Lung (tissue), 11 donors: ENCODE measurements at regions not wholly inside any gene's neighbourhood (a gene's known extent, or its start where the extent isn't known, plus 50 kb on each side); places are given as distances from the start of the nearest gene placed in this dataset.
"Not testable (repeated sequence)": the region's sequence is repeated elsewhere in the genome, so short reads cannot be mapped to it uniquely, and the experiment has no call there.

Experiments used
- ATAC-seq: fragments of 200-7000 bp; cut with Tn5 transposase; one replicate; pipeline ENCODE4 v1.9.1; 2020; ENCODE audit warnings: moderate number of reproducible peaks; ENCODE audit not compliant: insufficient read depth, low FRiP score
- DNase-seq, 3 donors: peaks; one replicate each; pipeline ENCODE4 v3.0.0-alpha.2; 2013 to 2017
- H3K27ac ChIP-seq, 2 donors: one replicate each; pipeline ENCODE4 v1.5.1; 2013; ENCODE audit warnings: mild to moderate bottlenecking in 2 of 2, moderate library complexity in 2 of 2, control low read depth in 1 of 2, inconsistent platforms in 1 of 2, low read depth in 1 of 2, low read length in 1 of 2
- H3K27me3 ChIP-seq, 3 donors: one replicate each; pipeline ENCODE4 v1.5.1; 2013; ENCODE audit warnings: low read length in 2 of 3; ENCODE audit not compliant: control insufficient read depth in 3 of 3, insufficient read depth in 3 of 3
- H3K36me3 ChIP-seq, 4 donors: one replicate each; pipeline ENCODE4 v1.5.1; 2013; ENCODE audit warnings: low read length in 4 of 4, mild to moderate bottlenecking in 1 of 4, moderate library complexity in 1 of 4; ENCODE audit not compliant: control insufficient read depth in 4 of 4, insufficient read depth in 4 of 4
- H3K4me1 ChIP-seq, 5 donors: one replicate each; pipeline ENCODE4 v1.5.1; 2013; ENCODE audit warnings: low read length in 5 of 5, mild to moderate bottlenecking in 2 of 5, moderate library complexity in 1 of 5; ENCODE audit not compliant: control insufficient read depth in 5 of 5, insufficient read depth in 5 of 5
- H3K4me3 ChIP-seq: one replicate; pipeline ENCODE4 v1.5.1; 2013; ENCODE audit warnings: mild to moderate bottlenecking, control low read depth, moderate library complexity
- H3K9ac ChIP-seq, 2 donors: one replicate each; pipeline ENCODE4 v1.5.1; 2013; ENCODE audit warnings: low read length in 2 of 2, control low read depth in 1 of 2; ENCODE audit not compliant: insufficient read depth in 1 of 2
- H3K9me3 ChIP-seq, 4 donors: one replicate each; pipeline ENCODE4 v1.5.1; 2013; ENCODE audit warnings: low read length in 3 of 4, mild to moderate bottlenecking in 1 of 4, moderate library complexity in 1 of 4; ENCODE audit not compliant: control insufficient read depth in 4 of 4, insufficient read depth in 3 of 4
- WGBS, 2 donors: extraction: QIAGEN DNeasy Blood & Tissue Kit; methylation state at CpG; one replicate each; pipeline ENCODE4 v1.1.7; 2013; 5-methylcytosine and 5-hydroxymethylcytosine counted together
- TF ChIP-seq, protein P1 (sequence below): IDR thresholded peaks from 2 replicates; pipeline ENCODE4 v1.5.1; 2012; ENCODE audit warnings: mild to moderate bottlenecking; ENCODE audit errors: control extremely low read depth, extremely low read depth
- donor health status: control.
- donor health status: control.
- donor health status: Bipolar disorder and iron deficiency.
- donor health status: healthy.
- donor health status: DM: yes; HTN: yes; CAD: no.

- Histone ChIP-seq H3K4me3 (no peak overlapping the region), H3K27me3 (no peaks in the 10 kb centered on the region), H3K4me1 (peaks cover 0 to 7% (median 2%) of the 10 kb centered on the region in 5 donors), H3K9me3 (peaks cover 0 to 2% (median 0%) of the 10 kb centered on the region in 4 donors), H3K9ac (no peak overlapping the region), H3K27ac (no peak overlapping the region), H3K36me3 (no peaks in the 10 kb centered on the region)
- TF ChIP-seq, protein P1, sequence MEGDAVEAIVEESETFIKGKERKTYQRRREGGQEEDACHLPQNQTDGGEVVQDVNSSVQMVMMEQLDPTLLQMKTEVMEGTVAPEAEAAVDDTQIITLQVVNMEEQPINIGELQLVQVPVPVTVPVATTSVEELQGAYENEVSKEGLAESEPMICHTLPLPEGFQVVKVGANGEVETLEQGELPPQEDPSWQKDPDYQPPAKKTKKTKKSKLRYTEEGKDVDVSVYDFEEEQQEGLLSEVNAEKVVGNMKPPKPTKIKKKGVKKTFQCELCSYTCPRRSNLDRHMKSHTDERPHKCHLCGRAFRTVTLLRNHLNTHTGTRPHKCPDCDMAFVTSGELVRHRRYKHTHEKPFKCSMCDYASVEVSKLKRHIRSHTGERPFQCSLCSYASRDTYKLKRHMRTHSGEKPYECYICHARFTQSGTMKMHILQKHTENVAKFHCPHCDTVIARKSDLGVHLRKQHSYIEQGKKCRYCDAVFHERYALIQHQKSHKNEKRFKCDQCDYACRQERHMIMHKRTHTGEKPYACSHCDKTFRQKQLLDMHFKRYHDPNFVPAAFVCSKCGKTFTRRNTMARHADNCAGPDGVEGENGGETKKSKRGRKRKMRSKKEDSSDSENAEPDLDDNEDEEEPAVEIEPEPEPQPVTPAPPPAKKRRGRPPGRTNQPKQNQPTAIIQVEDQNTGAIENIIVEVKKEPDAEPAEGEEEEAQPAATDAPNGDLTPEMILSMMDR: no peak
- 91 to 96% methylated on average over 2 of the region's 2 CpGs for WGBS, 2 donors
- ATAC-seq: no peak
- no peak for DNase-seq
Measured at GRCh38 chr12:124132530-124132929, 159.5 kb downstream of the ZNF664 start.

- peaks cover 0 to 2% (median 0%) of the 10 kb centered on the region in 4 donors for H3K9me3 ChIP-seq
- no peak overlapping the region for H3K9ac ChIP-seq
- DNase-seq (no peak), ATAC-seq (no peak)
- no peaks in the 10 kb centered on the region for H3K4me1 ChIP-seq
- no peaks in the 10 kb centered on the region for H3K36me3 ChIP-seq
- H3K27me3 ChIP-seq: no peaks in the 10 kb centered on the region
- H3K27ac ChIP-seq: no peak overlapping the region
- no peak overlapping the region for H3K4me3 ChIP-seq
- TF ChIP-seq, protein P1: no peak
Measured at GRCh38 chr12:124136796-124137195, 158.1 kb upstream of the RFLNA start.

DNA sequence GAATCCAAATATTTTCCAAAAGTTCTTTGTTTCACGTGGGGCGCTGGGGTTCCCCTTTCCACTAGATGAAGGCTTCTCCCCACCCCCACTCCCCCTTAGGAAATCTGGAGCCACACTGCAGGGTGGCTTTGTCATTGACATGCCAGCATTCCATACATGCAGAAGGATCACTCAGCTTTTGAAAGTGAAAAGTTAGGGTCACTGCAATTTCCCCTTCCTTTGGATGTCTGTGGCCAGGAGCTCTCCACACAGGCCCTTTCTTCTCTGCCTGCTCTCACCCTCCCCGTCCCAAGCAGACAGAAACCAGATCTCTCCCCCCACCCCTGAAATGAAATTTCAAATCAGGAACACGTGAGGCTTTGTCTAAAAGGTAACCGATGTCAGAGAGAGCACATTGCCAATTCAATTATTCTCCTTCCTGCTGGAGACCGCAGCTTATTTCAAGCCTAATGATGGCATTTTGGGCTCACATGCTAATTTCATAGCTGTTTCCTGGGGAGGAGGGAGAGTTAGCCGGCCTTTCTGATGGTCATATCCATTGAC is 153.9 kb upstream of the RFLNA start:
- WGBS, 2 donors: 31 to 43% methylated on average over 7 of the region's 7 CpGs
- H3K4me3 ChIP-seq: no peak overlapping the region
- ATAC-seq: no peak

DNA sequence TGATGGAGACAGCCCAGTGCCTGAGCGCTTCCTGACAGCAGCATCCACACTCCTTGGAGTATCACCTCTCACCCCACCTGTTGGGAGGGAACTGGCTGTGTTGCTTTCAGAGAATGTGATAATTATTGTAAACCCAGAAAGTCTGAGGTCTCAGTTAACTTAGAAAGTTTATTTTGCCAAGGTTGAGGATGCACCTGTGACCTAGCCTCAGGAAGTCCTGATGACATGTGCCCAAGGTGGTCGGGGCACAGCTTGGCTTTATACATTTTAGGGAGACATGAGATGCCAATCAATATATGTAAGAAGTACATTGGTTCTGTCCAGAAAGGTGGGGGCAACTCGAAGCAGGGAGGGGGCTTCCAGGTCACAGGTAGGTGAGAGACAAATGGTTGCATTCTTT is 153.3 kb upstream of the RFLNA start:
- not testable (repeated sequence) for ATAC-seq, H3K4me3 ChIP-seq, H3K27me3 ChIP-seq, DNase-seq, H3K36me3 ChIP-seq, H3K9ac ChIP-seq, H3K27ac ChIP-seq
- 44% methylated on average over 3 of the region's 3 CpGs for WGBS, 2 donors
- peaks cover 0 to 10% (median 2%) of the 10 kb centered on the region in 4 donors for H3K9me3 ChIP-seq
- H3K4me1 ChIP-seq: peaks cover 0 to 15% (median 6%) of the 10 kb centered on the region in 5 donors

More for the DNA sequence above, 153.9 kb upstream of the RFLNA start:
- Histone ChIP-seq H3K27me3 (no peaks in the 10 kb centered on the region), H3K36me3 (no peaks in the 10 kb centered on the region), H3K27ac (no peak overlapping the region), H3K4me1 (peaks cover 0 to 15% (median 6%) of the 10 kb centered on the region in 5 donors), H3K9ac (no peak overlapping the region), H3K9me3 (peaks cover 0 to 10% (median 2%) of the 10 kb centered on the region in 4 donors)
- TF ChIP-seq, protein P1: no peak
- DNase-seq: no peak
